CD8-positive, alpha-beta memory T cell (primary cell): ENCODE measurements at regions not wholly inside any gene's neighbourhood (a gene's known extent, or its start where the extent isn't known, plus 50 kb on each side); places are given as distances from the start of the nearest gene placed in this dataset.

Experiments used
- CTCF ChIA-PET: fragments of 350-600 bp; sonication (Branson Sonifier 250); formaldehyde crosslinking; loops from one replicate; lab custom pipeline; 2021; ENCODE audit warnings: antibody characterized with exemption; lab: Charles Lee
- POLR2A ChIA-PET: fragments of 350-600 bp; sonication (Branson Sonifier 250); formaldehyde crosslinking; loops from one replicate; lab custom pipeline; 2021; ENCODE audit warnings: antibody characterized with exemption; lab: Charles Lee
- DNase-seq, 5 donors: peaks; one replicate each; pipeline versions ENCODE4 v3.0.0 to v3.0.0-alpha.2; 2020 to 2022; ENCODE audit warnings: mixed read lengths in 1 of 5
- H3K27ac ChIP-seq: one replicate; pipeline ENCODE4 v1.7.0; 2013; ENCODE audit warnings: low read depth, mild to moderate bottlenecking, low read length, moderate library complexity
- H3K27me3 ChIP-seq: 2 replicates; pipeline ENCODE4 v1.7.0; 2013; ENCODE audit warnings: low read length, mild to moderate bottlenecking; ENCODE audit not compliant: insufficient read depth, poor library complexity, severe bottlenecking
- H3K36me3 ChIP-seq: 2 replicates; pipeline ENCODE4 v1.7.0; 2013; ENCODE audit warnings: mild to moderate bottlenecking, low read length, moderate library complexity; ENCODE audit not compliant: insufficient read depth
- H3K4me1 ChIP-seq: 2 replicates; pipeline ENCODE4 v1.7.0; 2013; ENCODE audit warnings: mild to moderate bottlenecking, low read length, moderate library complexity; ENCODE audit not compliant: insufficient read depth
- H3K4me3 ChIP-seq: 2 replicates; pipeline ENCODE4 v1.7.0; 2013; ENCODE audit warnings: mild to moderate bottlenecking, low read length
- H3K9me3 ChIP-seq: 2 replicates; pipeline ENCODE4 v1.7.0; 2013; ENCODE audit warnings: mild to moderate bottlenecking, low read length
- H3K27ac Mint-ChIP-seq, 8 donors: one replicate each; pipeline ENCODE4 v1.8.0; 2020 to 2021; ENCODE audit warnings: mixed read lengths in 8 of 8, mild to moderate bottlenecking in 6 of 8, inconsistent platforms in 3 of 8, moderate library complexity in 3 of 8
- H3K27me3 Mint-ChIP-seq, 2 donors: one replicate each; pipeline ENCODE4 v1.8.0; 2020 to 2021; ENCODE audit warnings: mixed read lengths in 2 of 2, mild to moderate bottlenecking in 1 of 2, moderate library complexity in 1 of 2
- H3K36me3 Mint-ChIP-seq, 3 donors: one replicate each; pipeline ENCODE4 v1.8.0; 2020 to 2021; ENCODE audit warnings: mixed read lengths in 3 of 3, inconsistent platforms in 1 of 3, mild to moderate bottlenecking in 1 of 3
- H3K4me1 Mint-ChIP-seq, 3 donors: one replicate each; pipeline ENCODE4 v1.8.0; 2020 to 2021; ENCODE audit warnings: mixed read lengths in 3 of 3, inconsistent platforms in 1 of 3, mild to moderate bottlenecking in 1 of 3
- H3K4me3 Mint-ChIP-seq, 7 donors: one replicate each; pipeline ENCODE4 v1.8.0; 2020 to 2021; ENCODE audit warnings: mixed read lengths in 7 of 7, mild to moderate bottlenecking in 6 of 7, moderate library complexity in 4 of 7, inconsistent platforms in 2 of 7
- H3K9me3 Mint-ChIP-seq, 5 donors: one replicate each; pipeline ENCODE4 v1.8.0; 2020 to 2022; ENCODE audit warnings: mixed read lengths in 5 of 5, mild to moderate bottlenecking in 3 of 5, moderate library complexity in 2 of 5, inconsistent platforms in 1 of 5

DNA sequence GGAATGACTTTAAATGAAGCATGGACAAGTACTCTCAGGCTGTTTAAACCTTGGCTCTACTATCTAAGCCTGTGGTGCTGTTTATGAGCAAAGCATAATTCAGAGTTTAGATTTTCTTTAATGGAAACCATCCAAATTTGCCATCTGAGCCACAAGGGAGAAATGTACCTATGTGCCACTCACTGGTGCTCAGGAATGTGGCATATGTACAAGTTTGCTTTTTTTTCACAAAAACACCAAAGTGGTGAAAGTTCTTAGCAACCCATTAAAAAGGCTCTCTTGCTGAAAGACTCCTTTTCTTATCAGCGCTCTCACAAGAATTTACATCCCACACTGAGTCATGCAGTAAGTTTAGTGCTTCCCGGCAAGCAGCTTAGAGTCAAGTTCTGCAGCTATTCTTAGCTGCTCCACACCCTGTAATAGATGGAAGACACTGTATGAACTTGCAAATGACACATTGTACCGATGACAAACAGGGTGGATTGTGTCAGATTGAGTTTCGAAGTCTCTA lies 57.3 kb upstream of the MLIP start:
- H3K36me3 ChIP-seq: no peaks in the 10 kb centered on the region
- H3K4me3 Mint-ChIP-seq: no peak overlapping the region
- H3K9me3 ChIP-seq: no peaks in the 10 kb centered on the region
- H3K4me1 Mint-ChIP-seq: no peaks in the 10 kb centered on the region
- no peaks in the 10 kb centered on the region for H3K4me1 ChIP-seq
- no peaks in the 10 kb centered on the region for H3K27me3 Mint-ChIP-seq
- H3K27ac Mint-ChIP-seq: no peak overlapping the region
- H3K4me3 ChIP-seq: no peak overlapping the region
- DNase-seq: no peak
- no peak overlapping the region for H3K27ac ChIP-seq
- POLR2A ChIA-PET: no interaction called here
- H3K36me3 Mint-ChIP-seq: no peaks in the 10 kb centered on the region
- CTCF ChIA-PET: no interaction called here
- no peaks in the 10 kb centered on the region for H3K27me3 ChIP-seq
- H3K9me3 Mint-ChIP-seq: peaks cover 0 to 3% (median 0%) of the 10 kb centered on the region in 5 donors

DNA sequence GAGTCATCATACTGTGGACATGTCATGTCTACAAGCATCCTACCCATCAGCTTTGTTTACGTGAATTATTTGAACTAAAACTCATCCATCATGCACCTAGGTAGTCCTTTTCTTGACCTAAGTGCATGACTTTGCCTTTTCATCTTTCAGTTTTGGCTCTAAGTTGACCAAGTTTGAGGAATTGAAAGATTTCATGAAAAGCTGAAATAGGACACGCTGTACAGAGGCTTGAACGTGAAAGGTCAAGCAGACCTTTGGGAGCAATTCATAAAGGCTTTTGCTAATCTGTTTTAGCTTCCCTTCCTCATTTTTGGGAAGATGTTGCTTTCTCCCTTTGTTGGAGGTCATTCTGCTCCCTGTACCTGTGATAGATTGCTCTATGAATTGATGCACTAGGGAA lies 55.1 kb upstream of the MLIP start:
- CTCF ChIA-PET: no interaction called here
- H3K4me1 Mint-ChIP-seq: no peaks in the 10 kb centered on the region
- no peaks in the 10 kb centered on the region for H3K27me3 Mint-ChIP-seq
- no peak for DNase-seq
- H3K9me3 ChIP-seq: no peaks in the 10 kb centered on the region
- no peaks in the 10 kb centered on the region for H3K4me1 ChIP-seq
- H3K4me3 Mint-ChIP-seq: no peak overlapping the region
- H3K36me3 ChIP-seq: no peaks in the 10 kb centered on the region
- H3K9me3 Mint-ChIP-seq: peaks cover 0 to 3% (median 0%) of the 10 kb centered on the region in 5 donors
- H3K27me3 ChIP-seq: no peaks in the 10 kb centered on the region
- H3K27ac Mint-ChIP-seq: no peak overlapping the region
- POLR2A ChIA-PET: no interaction called here
- no peaks in the 10 kb centered on the region for H3K36me3 Mint-ChIP-seq
- no peak overlapping the region for H3K27ac ChIP-seq
- no peak overlapping the region for H3K4me3 ChIP-seq

DNA sequence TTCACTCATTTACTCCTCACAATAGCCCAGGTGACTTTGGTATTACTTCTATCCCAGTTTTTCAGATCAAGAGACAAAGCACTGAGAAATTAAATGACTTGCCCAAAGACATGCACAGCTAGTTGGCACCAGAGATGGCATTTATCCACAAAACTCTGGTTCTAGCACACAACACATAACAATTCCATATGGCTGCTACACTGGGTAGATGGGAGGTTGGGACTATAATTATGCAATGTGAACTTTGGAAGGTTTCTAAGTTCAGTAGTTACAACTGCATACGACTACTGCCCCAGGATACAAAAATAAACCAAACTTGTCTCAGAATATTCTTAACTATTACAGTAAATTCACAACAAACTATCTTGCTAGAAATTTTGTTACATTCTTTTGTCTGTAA lies 54.2 kb upstream of the MLIP start:
- H3K4me1 Mint-ChIP-seq: no peaks in the 10 kb centered on the region
- Histone ChIP-seq H3K4me1 (no peaks in the 10 kb centered on the region), H3K36me3 (no peaks in the 10 kb centered on the region), H3K27me3 (no peaks in the 10 kb centered on the region), H3K27ac (no peak overlapping the region), H3K4me3 (no peak overlapping the region), H3K9me3 (no peaks in the 10 kb centered on the region)
- no peak overlapping the region for H3K27ac Mint-ChIP-seq
- ChIA-PET CTCF (no interaction called here), POLR2A (no interaction called here)
- DNase-seq: no peak
- peaks cover 0 to 3% (median 0%) of the 10 kb centered on the region in 5 donors for H3K9me3 Mint-ChIP-seq
- no peaks in the 10 kb centered on the region for H3K27me3 Mint-ChIP-seq
- H3K4me3 Mint-ChIP-seq: no peak overlapping the region
- no peaks in the 10 kb centered on the region for H3K36me3 Mint-ChIP-seq

DNA sequence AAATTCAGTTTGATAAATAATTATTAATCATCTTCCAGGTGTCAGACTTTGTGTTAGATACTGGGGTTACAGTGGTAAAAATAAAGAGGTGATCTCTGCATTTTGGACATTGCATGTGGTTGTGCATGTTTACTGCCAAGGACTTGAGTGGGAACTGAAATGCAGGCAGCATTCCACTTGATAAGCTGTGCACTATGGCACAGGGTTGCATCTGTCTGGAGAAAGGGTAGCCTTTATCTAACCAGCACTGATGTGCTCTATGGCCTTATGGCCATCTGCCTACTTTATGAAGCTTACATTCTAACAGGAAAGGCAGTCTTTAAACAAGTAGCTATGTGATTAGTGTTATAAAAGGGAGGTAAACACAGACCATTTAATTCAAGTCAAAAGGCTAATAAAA lies 53.0 kb upstream of the MLIP start:
- no peaks in the 10 kb centered on the region for H3K27me3 Mint-ChIP-seq
- no peak overlapping the region for H3K4me3 Mint-ChIP-seq
- no peak for DNase-seq
- Histone ChIP-seq H3K9me3 (no peaks in the 10 kb centered on the region), H3K36me3 (no peaks in the 10 kb centered on the region), H3K4me3 (no peak overlapping the region), H3K27me3 (no peaks in the 10 kb centered on the region), H3K27ac (no peak overlapping the region), H3K4me1 (no peaks in the 10 kb centered on the region)
- no peaks in the 10 kb centered on the region for H3K4me1 Mint-ChIP-seq
- POLR2A ChIA-PET: no interaction called here
- CTCF ChIA-PET: no interaction called here
- no peaks in the 10 kb centered on the region for H3K36me3 Mint-ChIP-seq
- H3K9me3 Mint-ChIP-seq: peaks cover 0 to 3% (median 0%) of the 10 kb centered on the region in 5 donors
- no peak overlapping the region for H3K27ac Mint-ChIP-seq

DNA sequence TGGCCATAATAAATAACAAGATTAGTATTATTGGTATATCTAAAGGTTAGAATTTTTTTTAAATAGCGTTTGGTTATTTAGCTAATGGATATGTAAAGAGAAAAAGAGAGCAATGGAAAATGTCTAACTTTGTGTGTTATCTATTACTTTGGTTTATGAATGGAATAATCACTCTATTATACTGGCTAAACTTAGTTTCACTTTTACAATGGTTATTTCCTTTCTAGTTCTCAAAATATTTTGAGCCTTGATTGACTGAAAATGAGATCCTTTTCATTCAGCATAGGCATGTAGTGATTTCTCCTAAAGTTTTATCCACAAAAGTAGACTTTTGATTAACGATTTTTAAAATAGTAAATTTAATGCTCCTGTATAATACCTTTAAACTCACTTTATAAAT lies 51.6 kb upstream of the MLIP start:
- CTCF ChIA-PET: no interaction called here
- DNase-seq: no peak
- POLR2A ChIA-PET: no interaction called here

DNA sequence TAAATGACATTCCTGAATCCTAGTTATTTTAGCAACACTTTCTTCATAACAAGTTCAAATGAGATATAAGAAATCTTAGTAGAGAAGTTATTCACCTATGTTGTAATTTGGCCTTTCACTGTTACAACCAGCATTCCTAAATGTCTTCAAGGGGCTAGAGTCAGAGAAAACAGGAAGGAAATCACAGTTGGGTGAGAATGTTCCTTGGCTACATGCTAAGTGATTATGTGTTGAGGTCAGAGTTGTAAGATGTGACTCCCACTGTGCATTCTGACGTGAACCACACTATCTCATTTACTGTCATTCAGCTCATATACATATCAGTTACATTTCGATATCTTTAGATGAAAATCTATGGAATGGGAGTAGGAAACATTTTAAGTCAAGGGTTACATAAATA lies 51.0 kb upstream of the MLIP start:
- DNase-seq: no peak

More for the DNA sequence above, 51.6 kb upstream of the MLIP start:
- H3K27me3 Mint-ChIP-seq: no peaks in the 10 kb centered on the region
- H3K4me3 Mint-ChIP-seq: no peak overlapping the region
- Histone ChIP-seq H3K9me3 (no peaks in the 10 kb centered on the region), H3K27me3 (no peaks in the 10 kb centered on the region), H3K36me3 (no peaks in the 10 kb centered on the region), H3K4me3 (no peak overlapping the region), H3K4me1 (no peaks in the 10 kb centered on the region), H3K27ac (no peak overlapping the region)
- H3K27ac Mint-ChIP-seq: no peak overlapping the region
- H3K4me1 Mint-ChIP-seq: no peaks in the 10 kb centered on the region
- no peaks in the 10 kb centered on the region for H3K9me3 Mint-ChIP-seq
- H3K36me3 Mint-ChIP-seq: no peaks in the 10 kb centered on the region

More for the DNA sequence above, 51.0 kb upstream of the MLIP start:
- CTCF ChIA-PET: no interaction called here
- H3K4me1 ChIP-seq: no peaks in the 10 kb centered on the region
- Mint-ChIP-seq H3K4me1 (no peaks in the 10 kb centered on the region), H3K27me3 (no peaks in the 10 kb centered on the region), H3K36me3 (no peaks in the 10 kb centered on the region), H3K4me3 (no peak overlapping the region), H3K9me3 (no peaks in the 10 kb centered on the region), H3K27ac (no peak overlapping the region)
- POLR2A ChIA-PET: no interaction called here
- H3K27ac ChIP-seq: no peak overlapping the region
- H3K36me3 ChIP-seq: no peaks in the 10 kb centered on the region
- H3K27me3 ChIP-seq: no peaks in the 10 kb centered on the region
- H3K4me3 ChIP-seq: no peak overlapping the region
- no peaks in the 10 kb centered on the region for H3K9me3 ChIP-seq
